ENCODE measurements at regions not wholly inside any gene's neighbourhood (a gene's known extent, or its start where the extent isn't known, plus 50 kb on each side); places are given as distances from the start of the nearest gene placed in this dataset.

DNA sequence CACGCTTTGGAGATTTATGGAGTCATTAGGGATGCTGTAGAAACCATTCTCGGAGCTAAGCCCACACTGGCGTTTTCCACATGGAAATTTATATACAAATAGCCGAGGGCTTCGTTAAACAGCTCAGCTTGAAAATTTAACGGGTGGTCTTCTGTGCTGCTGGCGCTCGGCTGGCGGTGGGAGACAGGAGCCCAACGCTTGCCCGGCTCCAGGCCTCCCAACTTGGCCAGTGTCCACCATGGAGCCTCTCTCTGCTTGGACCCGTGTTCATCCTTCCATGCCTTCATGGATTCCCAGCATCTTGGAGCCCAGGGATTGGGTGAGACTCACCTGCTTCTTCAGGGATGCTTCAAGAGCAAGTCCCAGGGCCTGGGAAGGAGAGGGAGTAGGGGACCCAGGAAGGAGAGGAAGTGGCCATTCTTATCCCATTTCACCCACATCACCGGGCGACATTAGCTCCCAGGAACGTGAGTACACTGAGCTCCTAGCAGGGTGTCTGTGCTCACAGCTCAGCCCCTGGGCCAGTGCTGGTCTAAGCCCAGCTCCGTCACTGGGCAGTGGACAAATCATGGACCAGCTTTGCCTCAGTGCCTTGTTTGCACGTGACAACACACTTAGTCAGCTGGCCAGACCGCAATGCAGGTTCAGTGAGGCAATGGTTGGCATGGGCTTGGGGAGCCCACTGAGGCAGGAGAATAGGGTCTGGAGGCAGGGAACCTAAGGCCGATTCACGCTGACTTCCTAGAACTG lies 944.3 kb downstream of the BRD1 start:
- H2AFZ ChIP-seq (replicated peaks; ENCODE audit: low read length, poor library complexity) = no peak overlapping the region
- no peak overlapping the region for H3K9ac ChIP-seq (ENCODE audit: low read depth, low read length)
- dilution Hi-C loops (cut with HindIII; ENCODE audit: low sequenced_read_pairs, unreplicated experiment) (no loop called here), intact Hi-C loops (cut with micrococcal nuclease) (no loop called here), in situ Hi-C loops (cut with MboI; ENCODE audit: low sequenced_read_pairs) (no loop called here)
- H2AK5ac ChIP-seq (ENCODE audit: low read depth, low read length) = no peak overlapping the region
- CTCF ChIA-PET = no interaction called here
- no peak overlapping the region for H3K4ac ChIP-seq (ENCODE audit: low read depth, low read length)
- no peak overlapping the region for H3K18ac ChIP-seq (ENCODE audit: low read depth, low read length)
- H3K79me1 ChIP-seq (ENCODE audit: low read depth in 1 of 2, low read length in 2 of 2) = no peaks in the 10 kb centered on the region
- H3K9me1 ChIP-seq (ENCODE audit: insufficient read depth, low read length) = no peaks in the 10 kb centered on the region
- no peak overlapping the region for H2BK120ac ChIP-seq (ENCODE audit: low read depth, low read length)
- H3K4me3 ChIP-seq (ENCODE audit: insufficient read depth, low read depth, low read length) = no peak overlapping the region
- no peak overlapping the region for H4K91ac ChIP-seq (ENCODE audit: insufficient read depth, low read depth, low read length)
- POLR2A ChIA-PET (ENCODE audit: unreplicated experiment) = no interaction called here
- no peak for DNase-seq
- TF ChIP-seq, protein P1, sequence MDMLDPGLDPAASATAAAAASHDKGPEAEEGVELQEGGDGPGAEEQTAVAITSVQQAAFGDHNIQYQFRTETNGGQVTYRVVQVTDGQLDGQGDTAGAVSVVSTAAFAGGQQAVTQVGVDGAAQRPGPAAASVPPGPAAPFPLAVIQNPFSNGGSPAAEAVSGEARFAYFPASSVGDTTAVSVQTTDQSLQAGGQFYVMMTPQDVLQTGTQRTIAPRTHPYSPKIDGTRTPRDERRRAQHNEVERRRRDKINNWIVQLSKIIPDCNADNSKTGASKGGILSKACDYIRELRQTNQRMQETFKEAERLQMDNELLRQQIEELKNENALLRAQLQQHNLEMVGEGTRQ (IDR thresholded peaks at IDR 0.05; ENCODE audit: low read depth, low read length) = no peak
- TF ChIP-seq SMC3 (IDR thresholded peaks at IDR 0.05; ENCODE audit: low read depth, low read length) (no peak), MAFK (IDR thresholded peaks at IDR 0.05; ENCODE audit: low read depth, low read length) (no peak), FOS (IDR thresholded peaks at IDR 0.05; ENCODE audit: low read depth, low read length) (no peak), NFE2L2 (IDR thresholded peaks at IDR 0.05; ENCODE audit: low read depth, low read length) (no peak), MAZ (IDR thresholded peaks at IDR 0.05; ENCODE audit: borderline replicate concordance, low read depth, low read length) (no peak), BHLHE40 (IDR thresholded peaks at IDR 0.05; ENCODE audit: low read depth, low read length) (no peak), CHD1 (IDR thresholded peaks at IDR 0.05; ENCODE audit: low read depth, low read length) (no peak), RCOR1 (IDR thresholded peaks at IDR 0.05; ENCODE audit: insufficient replicate concordance, low read length) (no peak)
- TF ChIP-seq, protein P2, sequence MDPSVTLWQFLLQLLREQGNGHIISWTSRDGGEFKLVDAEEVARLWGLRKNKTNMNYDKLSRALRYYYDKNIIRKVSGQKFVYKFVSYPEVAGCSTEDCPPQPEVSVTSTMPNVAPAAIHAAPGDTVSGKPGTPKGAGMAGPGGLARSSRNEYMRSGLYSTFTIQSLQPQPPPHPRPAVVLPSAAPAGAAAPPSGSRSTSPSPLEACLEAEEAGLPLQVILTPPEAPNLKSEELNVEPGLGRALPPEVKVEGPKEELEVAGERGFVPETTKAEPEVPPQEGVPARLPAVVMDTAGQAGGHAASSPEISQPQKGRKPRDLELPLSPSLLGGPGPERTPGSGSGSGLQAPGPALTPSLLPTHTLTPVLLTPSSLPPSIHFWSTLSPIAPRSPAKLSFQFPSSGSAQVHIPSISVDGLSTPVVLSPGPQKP (IDR thresholded peaks at IDR 0.05; ENCODE audit: borderline replicate concordance, low read depth, low read length) = no peak
- TF ChIP-seq, protein P3, sequence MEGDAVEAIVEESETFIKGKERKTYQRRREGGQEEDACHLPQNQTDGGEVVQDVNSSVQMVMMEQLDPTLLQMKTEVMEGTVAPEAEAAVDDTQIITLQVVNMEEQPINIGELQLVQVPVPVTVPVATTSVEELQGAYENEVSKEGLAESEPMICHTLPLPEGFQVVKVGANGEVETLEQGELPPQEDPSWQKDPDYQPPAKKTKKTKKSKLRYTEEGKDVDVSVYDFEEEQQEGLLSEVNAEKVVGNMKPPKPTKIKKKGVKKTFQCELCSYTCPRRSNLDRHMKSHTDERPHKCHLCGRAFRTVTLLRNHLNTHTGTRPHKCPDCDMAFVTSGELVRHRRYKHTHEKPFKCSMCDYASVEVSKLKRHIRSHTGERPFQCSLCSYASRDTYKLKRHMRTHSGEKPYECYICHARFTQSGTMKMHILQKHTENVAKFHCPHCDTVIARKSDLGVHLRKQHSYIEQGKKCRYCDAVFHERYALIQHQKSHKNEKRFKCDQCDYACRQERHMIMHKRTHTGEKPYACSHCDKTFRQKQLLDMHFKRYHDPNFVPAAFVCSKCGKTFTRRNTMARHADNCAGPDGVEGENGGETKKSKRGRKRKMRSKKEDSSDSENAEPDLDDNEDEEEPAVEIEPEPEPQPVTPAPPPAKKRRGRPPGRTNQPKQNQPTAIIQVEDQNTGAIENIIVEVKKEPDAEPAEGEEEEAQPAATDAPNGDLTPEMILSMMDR (conservative IDR thresholded peaks at IDR 0.05; ENCODE audit: low read depth, low read length) = no peak
- no peak for ATAC-seq (ENCODE audit: low read depth)
- H3K56ac ChIP-seq (ENCODE audit: extremely low read depth, insufficient read depth, low read length) = no peak overlapping the region
- WGBS, 2 experiments (ENCODE audit: extremely low coverage in 2 of 2, insufficient read length in 1 of 2) = 57% methylated on average over 7 of the region's 20 CpGs; no CpG with 5 or more reads in 1 of the 2 experiments
- no peak overlapping the region for H3K27ac ChIP-seq (ENCODE audit: insufficient read depth, low read length)
- peaks cover 46% of the 10 kb centered on the region for H3K9me3 ChIP-seq (ENCODE audit: control insufficient read depth, insufficient read depth, low read length)
- H3K27me3 ChIP-seq (ENCODE audit: control insufficient read depth, insufficient read depth, low read length) = no peaks in the 10 kb centered on the region
- H3K36me3 ChIP-seq (ENCODE audit: control insufficient read depth, insufficient read depth, low read length) = no peaks in the 10 kb centered on the region
- no TSS peak for BruUV-seq (replicated peaks)
- no peaks in the 10 kb centered on the region for H3K4me1 ChIP-seq (ENCODE audit: control insufficient read depth, insufficient read depth, low read length)
- H2BK5ac ChIP-seq (ENCODE audit: low read depth, low read length, poor library complexity, severe bottlenecking) = no peak overlapping the region
- no peak overlapping the region for H2BK15ac ChIP-seq (ENCODE audit: low read depth, low read length)
- no peaks in the 10 kb centered on the region for H4K20me1 ChIP-seq (ENCODE audit: insufficient read depth, low read length)
- H3K4me2 ChIP-seq (ENCODE audit: low read depth, low read length) = no peak overlapping the region
- H3K23ac ChIP-seq (ENCODE audit: low read depth, low read length) = no peak overlapping the region
- H4K8ac ChIP-seq (ENCODE audit: low read depth in 2 of 2, low read length in 2 of 2) = no peak overlapping the region
- H3K14ac ChIP-seq (replicated peaks; ENCODE audit: low read depth, low read length) = no peak overlapping the region
- no peak overlapping the region for H2AK9ac ChIP-seq (replicated peaks; ENCODE audit: low read depth, low read length, poor library complexity)
- no peak overlapping the region for H2BK20ac ChIP-seq (ENCODE audit: low read depth, low read length)
- H4K5ac ChIP-seq (ENCODE audit: low read depth, low read length) = no peak overlapping the region

All from IMR-90 (cell line).